Neural progenitor cell (in vitro differentiated cells): ENCODE measurements at regions not wholly inside any gene's neighbourhood (a gene's known extent, or its start where the extent isn't known, plus 50 kb on each side); places are given as distances from the start of the nearest gene placed in this dataset.

Experiments
- DNase-seq: peaks from one replicate; pipeline ENCODE4 v3.0.0-alpha.2; 2016; ENCODE audit warnings: low spot score
- H2AFZ ChIP-seq: fragments of 200-600 bp; sonication (generic); replicated peaks from 2 replicates; pipeline ENCODE4 v1.6.1; 2016; ENCODE audit warnings: antibody characterized with exemption
- H3F3A ChIP-seq: fragments of 200-600 bp; sonication (generic); 2 replicates; pipeline ENCODE4 v1.6.1; 2016; ENCODE audit warnings: antibody characterized with exemption, low read depth
- H3K27ac ChIP-seq: fragments of 200-600 bp; sonication (generic); 2 replicates; pipeline ENCODE4 v1.5.1; 2016; ENCODE audit warnings: mild to moderate bottlenecking
- H3K27me3 ChIP-seq: fragments of 200-600 bp; sonication (generic); 2 replicates; pipeline ENCODE4 v1.6.1; 2016; ENCODE audit warnings: mild to moderate bottlenecking, moderate library complexity
- H3K36me3 ChIP-seq: fragments of 200-600 bp; sonication (generic); 2 replicates; pipeline ENCODE4 v1.5.1; 2016
- H3K4me1 ChIP-seq: fragments of 200-600 bp; sonication (generic); 2 replicates; pipeline ENCODE4 v1.6.1; 2016; ENCODE audit warnings: mixed run types
- H3K4me2 ChIP-seq: fragments of 200-600 bp; sonication (generic); 2 replicates; pipeline ENCODE4 v1.6.1; 2016
- H3K4me3 ChIP-seq: fragments of 200-600 bp; sonication (generic); 2 replicates; pipeline ENCODE4 v1.5.1; 2016
- H3K79me2 ChIP-seq: fragments of 200-600 bp; sonication (generic); 2 replicates; pipeline ENCODE4 v1.6.1; 2016; ENCODE audit warnings: low read depth
- H3K9ac ChIP-seq: fragments of 200-600 bp; sonication (generic); 2 replicates; pipeline ENCODE4 v1.6.1; 2016
- H3K9me3 ChIP-seq: fragments of 200-600 bp; sonication (generic); 2 replicates; pipeline ENCODE4 v1.5.1; 2016; ENCODE audit warnings: low read depth
- H4K20me1 ChIP-seq: fragments of 200-600 bp; sonication (generic); 2 replicates; pipeline ENCODE4 v1.6.1; 2016; ENCODE audit warnings: low read depth
- H3K27ac Mint-ChIP-seq: 3 replicates; pipeline ENCODE4 v1.8.0; 2021; ENCODE audit warnings: mixed read lengths
- H3K27me3 Mint-ChIP-seq: 2 replicates; pipeline ENCODE4 v1.8.0; 2022; ENCODE audit warnings: low read depth, mild to moderate bottlenecking, inconsistent platforms, moderate library complexity, mixed read lengths; ENCODE audit not compliant: insufficient read depth
- H3K36me3 Mint-ChIP-seq: 3 replicates; pipeline ENCODE4 v1.8.0; 2021; ENCODE audit warnings: mixed read lengths
- H3K4me1 Mint-ChIP-seq: 3 replicates; pipeline ENCODE4 v1.8.0; 2021; ENCODE audit warnings: mixed read lengths
- H3K4me3 Mint-ChIP-seq: 3 replicates; pipeline ENCODE4 v1.8.0; 2021; ENCODE audit warnings: mild to moderate bottlenecking, moderate library complexity, mixed read lengths
- H3K9me3 Mint-ChIP-seq: 3 replicates; pipeline ENCODE4 v1.8.0; 2020; ENCODE audit warnings: mixed read lengths
- EZH2 ChIP-seq: fragments of 200-600 bp; sonication (generic); IDR thresholded peaks from 2 replicates; pipeline ENCODE4 v1.6.1; 2017; ENCODE audit warnings: antibody characterized with exemption, mild to moderate bottlenecking, moderate library complexity
- EZH2phosphoT487 ChIP-seq: fragments of 200-600 bp; sonication (generic); IDR thresholded peaks from 2 replicates; pipeline ENCODE4 v1.6.1; 2017; ENCODE audit warnings: antibody characterized with exemption
- TF ChIP-seq, protein P1 (sequence below): fragments of 200-600 bp; sonication (generic); IDR thresholded peaks from 2 replicates; pipeline ENCODE4 v1.5.1; 2017; ENCODE audit warnings: antibody characterized with exemption, mild to moderate bottlenecking

DNA sequence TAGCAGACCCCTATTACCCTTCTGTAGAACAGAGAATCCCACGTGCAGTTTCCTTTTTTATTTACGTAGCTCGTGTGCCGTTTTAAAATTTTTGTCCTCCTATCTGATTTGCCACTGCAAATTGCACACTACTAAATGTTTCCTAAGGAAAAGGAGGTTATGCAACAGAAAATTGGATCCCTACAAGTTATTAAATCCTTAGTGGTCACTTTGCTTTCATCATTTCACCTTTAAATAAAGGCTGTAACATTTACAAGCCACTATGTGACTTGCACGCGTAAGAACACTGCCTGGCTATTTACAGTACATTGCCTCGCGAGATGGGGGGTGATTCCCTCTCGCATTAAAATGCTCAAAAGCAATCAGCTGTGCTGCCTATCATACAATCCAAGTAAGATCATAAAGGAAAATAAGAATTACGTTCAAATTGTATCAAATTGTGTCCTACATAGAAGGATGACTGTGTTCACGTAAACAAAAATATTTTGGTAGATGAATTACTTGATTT, 525.6 kb downstream of the SUCLA2 start:
- H3K36me3 Mint-ChIP-seq: no peaks in the 10 kb centered on the region
- DNase-seq: no peak
- no peak overlapping the region for H3K27ac ChIP-seq
- H3K4me1 Mint-ChIP-seq: peaks cover 8% of the 10 kb centered on the region
- no peak overlapping the region for H3K9ac ChIP-seq
- no peaks in the 10 kb centered on the region for H4K20me1 ChIP-seq
- no peaks in the 10 kb centered on the region for H3K27me3 Mint-ChIP-seq
- no peaks in the 10 kb centered on the region for H3K9me3 ChIP-seq
- peaks cover 5% of the 10 kb centered on the region for H3K4me1 ChIP-seq
- no peak overlapping the region for H3K4me3 ChIP-seq
- no peak overlapping the region for H3K27ac Mint-ChIP-seq
- H3K27me3 ChIP-seq: no peaks in the 10 kb centered on the region
- no peaks in the 10 kb centered on the region for H3K79me2 ChIP-seq
- H2AFZ ChIP-seq: peak overlapping the region; percentile 8
- no peak overlapping the region for H3K4me3 Mint-ChIP-seq
- peaks cover 2% of the 10 kb centered on the region for H3K9me3 Mint-ChIP-seq
- TF ChIP-seq EZH2phosphoT487: no peak
- TF ChIP-seq, protein P1, sequence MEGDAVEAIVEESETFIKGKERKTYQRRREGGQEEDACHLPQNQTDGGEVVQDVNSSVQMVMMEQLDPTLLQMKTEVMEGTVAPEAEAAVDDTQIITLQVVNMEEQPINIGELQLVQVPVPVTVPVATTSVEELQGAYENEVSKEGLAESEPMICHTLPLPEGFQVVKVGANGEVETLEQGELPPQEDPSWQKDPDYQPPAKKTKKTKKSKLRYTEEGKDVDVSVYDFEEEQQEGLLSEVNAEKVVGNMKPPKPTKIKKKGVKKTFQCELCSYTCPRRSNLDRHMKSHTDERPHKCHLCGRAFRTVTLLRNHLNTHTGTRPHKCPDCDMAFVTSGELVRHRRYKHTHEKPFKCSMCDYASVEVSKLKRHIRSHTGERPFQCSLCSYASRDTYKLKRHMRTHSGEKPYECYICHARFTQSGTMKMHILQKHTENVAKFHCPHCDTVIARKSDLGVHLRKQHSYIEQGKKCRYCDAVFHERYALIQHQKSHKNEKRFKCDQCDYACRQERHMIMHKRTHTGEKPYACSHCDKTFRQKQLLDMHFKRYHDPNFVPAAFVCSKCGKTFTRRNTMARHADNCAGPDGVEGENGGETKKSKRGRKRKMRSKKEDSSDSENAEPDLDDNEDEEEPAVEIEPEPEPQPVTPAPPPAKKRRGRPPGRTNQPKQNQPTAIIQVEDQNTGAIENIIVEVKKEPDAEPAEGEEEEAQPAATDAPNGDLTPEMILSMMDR: no peak
- no peak for TF ChIP-seq EZH2
- H3F3A ChIP-seq: no peaks in the 10 kb centered on the region
- H3K36me3 ChIP-seq: no peaks in the 10 kb centered on the region
- no peak overlapping the region for H3K4me2 ChIP-seq

DNA sequence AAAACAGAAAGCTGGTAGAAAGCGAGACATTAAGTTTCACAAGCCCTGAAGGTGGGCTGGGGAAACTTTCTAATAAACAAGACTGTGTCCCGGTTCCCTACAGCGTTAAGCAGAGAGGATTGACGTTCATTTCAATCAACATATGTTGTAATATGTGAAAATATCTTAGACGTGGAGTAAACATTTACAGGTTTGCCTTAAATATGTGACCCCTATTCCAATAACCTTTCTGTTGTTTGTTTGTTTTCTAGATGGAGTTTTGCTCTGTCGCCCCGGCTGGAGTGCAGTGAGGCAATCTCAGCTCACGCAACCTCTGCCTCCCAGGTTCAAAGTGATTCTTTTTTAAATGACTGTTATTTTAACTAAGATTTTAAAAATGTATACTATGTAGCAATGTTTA, 526.2 kb downstream of the SUCLA2 start:
- DNase-seq: no peak
- H3K4me3 ChIP-seq: no peak overlapping the region
- Mint-ChIP-seq H3K4me1 (peaks cover 8% of the 10 kb centered on the region), H3K9me3 (peaks cover 2% of the 10 kb centered on the region), H3K27me3 (no peaks in the 10 kb centered on the region), H3K4me3 (no peak overlapping the region), H3K27ac (no peak overlapping the region), H3K36me3 (no peaks in the 10 kb centered on the region)
- H3K4me2 ChIP-seq: no peak overlapping the region
- no peaks in the 10 kb centered on the region for H4K20me1 ChIP-seq
- peaks cover 5% of the 10 kb centered on the region for H3K4me1 ChIP-seq
- H3K9ac ChIP-seq: no peak overlapping the region
- H3K27me3 ChIP-seq: no peaks in the 10 kb centered on the region
- no peaks in the 10 kb centered on the region for H3K79me2 ChIP-seq
- no peaks in the 10 kb centered on the region for H3K9me3 ChIP-seq
- TF ChIP-seq, protein P1: no peak
- TF ChIP-seq EZH2: no peak
- no peak for TF ChIP-seq EZH2phosphoT487
- H3K27ac ChIP-seq: no peak overlapping the region
- H3F3A ChIP-seq: no peaks in the 10 kb centered on the region
- H2AFZ ChIP-seq: no peak overlapping the region
- no peaks in the 10 kb centered on the region for H3K36me3 ChIP-seq

DNA sequence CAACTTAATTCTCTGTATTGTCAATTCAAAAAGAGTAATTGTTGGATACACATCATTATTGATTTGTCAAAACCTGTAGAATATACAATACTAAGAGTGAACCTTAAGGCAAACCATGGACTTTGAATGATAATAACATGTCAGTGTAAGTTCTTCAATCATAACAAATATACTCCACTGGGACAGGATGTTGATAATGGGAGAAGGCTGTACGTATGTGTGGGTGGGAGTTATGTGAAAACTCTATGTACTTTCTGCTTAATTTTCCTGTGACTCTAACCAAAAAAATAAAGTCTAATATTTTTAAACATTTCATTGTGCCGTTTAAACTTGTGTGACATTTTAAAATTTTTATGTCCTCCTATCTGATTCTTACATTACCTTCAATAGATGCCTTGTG, 526.7 kb downstream of the SUCLA2 start:
- no peaks in the 10 kb centered on the region for H3K27me3 Mint-ChIP-seq
- Histone ChIP-seq H3K4me1 (peaks cover 5% of the 10 kb centered on the region), H2AFZ (no peak overlapping the region), H3K27me3 (no peaks in the 10 kb centered on the region), H3K4me2 (no peak overlapping the region), H3K9me3 (no peaks in the 10 kb centered on the region), H3F3A (no peaks in the 10 kb centered on the region), H4K20me1 (no peaks in the 10 kb centered on the region), H3K4me3 (no peak overlapping the region), H3K36me3 (no peaks in the 10 kb centered on the region), H3K9ac (no peak overlapping the region), H3K27ac (no peak overlapping the region), H3K79me2 (no peaks in the 10 kb centered on the region)
- peaks cover 2% of the 10 kb centered on the region for H3K9me3 Mint-ChIP-seq
- no peak overlapping the region for H3K4me3 Mint-ChIP-seq
- DNase-seq: no peak
- TF ChIP-seq EZH2phosphoT487: no peak
- TF ChIP-seq, protein P1: no peak
- TF ChIP-seq EZH2: no peak
- H3K27ac Mint-ChIP-seq: no peak overlapping the region
- no peaks in the 10 kb centered on the region for H3K36me3 Mint-ChIP-seq
- H3K4me1 Mint-ChIP-seq: peaks cover 8% of the 10 kb centered on the region
